ENCODE measurements at regions not wholly inside any gene's neighbourhood (a gene's known extent, or its start where the extent isn't known, plus 50 kb on each side); places are given as distances from the start of the nearest gene placed in this dataset.

GRCh38 chr3:72169561-72170472 lies 384.9 kb upstream of the PROK2 start:
- DNase-seq (ENCODE audit: low spot score) = no peak
- H3K27ac ChIP-seq = no peak overlapping the region
- TF ChIP-seq CTCF (conservative IDR thresholded peaks at IDR 0.05; ENCODE audit: low read depth) = no peak
- POLR2A ChIA-PET (ENCODE audit: low non-redundant PET) = no interaction called here
- CTCF ChIA-PET = interaction anchor here (0.6 kb wide), 1 partner anchor 26 kb away, joined by 3 read pairs; no protein-coding TSS in a partner anchor

- DNase-seq (ENCODE audit: low spot score) = no peak
- POLR2A ChIA-PET (ENCODE audit: low non-redundant PET) = no interaction called here
- CTCF ChIA-PET = no interaction called here
- TF ChIP-seq CTCF (conservative IDR thresholded peaks at IDR 0.05; ENCODE audit: low read depth) = no peak
- no peak overlapping the region for H3K27ac ChIP-seq
These were observed 384.2 kb upstream of the PROK2 start for GRCh38 chr3:72169120-72169519.

GRCh38 chr3:72165808-72166207 lies 380.9 kb upstream of the PROK2 start:
- H3K27ac ChIP-seq = no peak overlapping the region
- ChIA-PET CTCF (no interaction called here), POLR2A (ENCODE audit: low non-redundant PET) (no interaction called here)
- DNase-seq (ENCODE audit: low spot score) = no peak
- TF ChIP-seq CTCF (conservative IDR thresholded peaks at IDR 0.05; ENCODE audit: low read depth) = no peak

GRCh38 chr3:72165317-72165716 lies 380.4 kb upstream of the PROK2 start:
- H3K27ac ChIP-seq = no peak overlapping the region
- TF ChIP-seq CTCF (conservative IDR thresholded peaks at IDR 0.05; ENCODE audit: low read depth) = no peak
- POLR2A ChIA-PET (ENCODE audit: low non-redundant PET) = no interaction called here
- CTCF ChIA-PET = no interaction called here
- DNase-seq (ENCODE audit: low spot score) = no peak

- H3K27ac ChIP-seq = no peak overlapping the region
- POLR2A ChIA-PET (ENCODE audit: low non-redundant PET) = no interaction called here
- DNase-seq (ENCODE audit: low spot score) = no peak
- no peak for TF ChIP-seq CTCF (conservative IDR thresholded peaks at IDR 0.05; ENCODE audit: low read depth)
- CTCF ChIA-PET = no interaction called here
These were observed 379.7 kb upstream of the PROK2 start for GRCh38 chr3:72164635-72164978.

GRCh38 chr3:72163809-72164634 lies 379.1 kb upstream of the PROK2 start:
- CTCF ChIA-PET = no interaction called here
- no peak overlapping the region for H3K27ac ChIP-seq
- POLR2A ChIA-PET (ENCODE audit: low non-redundant PET) = no interaction called here
- no peak for DNase-seq (ENCODE audit: low spot score)
- TF ChIP-seq CTCF (conservative IDR thresholded peaks at IDR 0.05; ENCODE audit: low read depth) = no peak
